ENCODE measurements at regions not wholly inside any gene's neighbourhood (a gene's known extent, or its start where the extent isn't known, plus 50 kb on each side); places are given as distances from the start of the nearest gene placed in this dataset.

GRCh38 chr3:193977622-193978021 lies 158.3 kb upstream of the HES1 start:
- Histone ChIP-seq H3K36me3 (ENCODE audit: control insufficient read depth, insufficient read depth, low read length) (no peaks in the 10 kb centered on the region), H3K9me3 (ENCODE audit: control insufficient read depth, low read length) (no peaks in the 10 kb centered on the region), H3K4me3 (ENCODE audit: extremely low read depth, insufficient read depth, low read length, poor library complexity, severe bottlenecking) (no peak overlapping the region), H3K27ac (ENCODE audit: low read depth, low read length, severe bottlenecking) (no peak overlapping the region), H3K4me1 (ENCODE audit: control insufficient read depth, insufficient read depth, low read length, poor library complexity, severe bottlenecking) (peaks cover 38% of the 10 kb centered on the region)
- WGBS, 2 experiments (ENCODE audit: insufficient coverage in 2 of 2) = 80 to 88% methylated on average over 1 to 3 of the region's 5 CpGs

DNA sequence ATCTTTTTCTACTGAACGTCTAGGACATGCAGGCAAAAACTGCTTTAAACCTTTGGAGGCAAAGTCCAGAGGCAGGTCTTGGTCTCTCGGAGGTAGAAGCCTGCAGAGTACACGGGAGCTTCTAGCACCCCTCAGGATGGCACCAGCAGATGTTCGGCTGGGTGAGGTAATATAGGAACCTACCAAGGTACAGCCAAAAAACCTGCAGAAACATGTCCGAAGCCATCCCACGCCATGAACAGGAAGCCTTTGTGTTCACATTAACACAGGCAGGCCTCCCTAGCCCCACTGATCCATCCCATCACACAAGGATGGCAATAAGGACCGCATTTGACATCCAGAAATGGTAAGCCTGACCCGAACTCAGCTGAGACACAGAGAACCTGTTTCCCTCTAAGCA lies 157.9 kb upstream of the HES1 start:
- H3K4me3 ChIP-seq (ENCODE audit: extremely low read depth, insufficient read depth, low read length, poor library complexity, severe bottlenecking) = no peak overlapping the region
- 91 to 98% methylated on average over 6 of the region's 8 CpGs for WGBS, 2 experiments (ENCODE audit: insufficient coverage in 2 of 2)
- H3K9me3 ChIP-seq (ENCODE audit: control insufficient read depth, low read length) = no peaks in the 10 kb centered on the region
- no peaks in the 10 kb centered on the region for H3K36me3 ChIP-seq (ENCODE audit: control insufficient read depth, insufficient read depth, low read length)
- H3K27ac ChIP-seq (ENCODE audit: low read depth, low read length, severe bottlenecking) = no peak overlapping the region
- H3K4me1 ChIP-seq (ENCODE audit: control insufficient read depth, insufficient read depth, low read length, poor library complexity, severe bottlenecking) = peaks cover 38% of the 10 kb centered on the region

- Histone ChIP-seq H3K36me3 (ENCODE audit: control insufficient read depth, insufficient read depth, low read length) (no peaks in the 10 kb centered on the region), H3K4me3 (ENCODE audit: extremely low read depth, insufficient read depth, low read length, poor library complexity, severe bottlenecking) (no peak overlapping the region), H3K27ac (ENCODE audit: low read depth, low read length, severe bottlenecking) (no peak overlapping the region), H3K9me3 (ENCODE audit: control insufficient read depth, low read length) (no peaks in the 10 kb centered on the region), H3K4me1 (ENCODE audit: control insufficient read depth, insufficient read depth, low read length, poor library complexity, severe bottlenecking) (peaks cover 33% of the 10 kb centered on the region)
- 95 to 96% methylated on average over 4 to 5 of the region's 6 CpGs for WGBS, 2 experiments (ENCODE audit: insufficient coverage in 2 of 2)
Observed at GRCh38 chr3:193978486-193978885, 157.5 kb upstream of the HES1 start.

- Histone ChIP-seq H3K4me1 (ENCODE audit: control insufficient read depth, insufficient read depth, low read length, poor library complexity, severe bottlenecking) (peaks cover 15% of the 10 kb centered on the region), H3K9me3 (ENCODE audit: control insufficient read depth, low read length) (no peaks in the 10 kb centered on the region), H3K27ac (ENCODE audit: low read depth, low read length, severe bottlenecking) (no peak overlapping the region), H3K36me3 (ENCODE audit: control insufficient read depth, insufficient read depth, low read length) (no peaks in the 10 kb centered on the region), H3K4me3 (ENCODE audit: extremely low read depth, insufficient read depth, low read length, poor library complexity, severe bottlenecking) (no peak overlapping the region)
- WGBS, 2 experiments (ENCODE audit: insufficient coverage in 2 of 2) = 96 to 100% methylated on average over 5 of the region's 7 CpGs
Observed at GRCh38 chr3:193980326-193980725, 155.6 kb upstream of the HES1 start.

GRCh38 chr3:193980905-193981304 lies 155.0 kb upstream of the HES1 start:
- 100% methylated on average over 1 of the region's 3 CpGs; no CpG with 5 or more reads in 1 of the 2 experiments for WGBS, 2 experiments (ENCODE audit: insufficient coverage in 2 of 2)

DNA sequence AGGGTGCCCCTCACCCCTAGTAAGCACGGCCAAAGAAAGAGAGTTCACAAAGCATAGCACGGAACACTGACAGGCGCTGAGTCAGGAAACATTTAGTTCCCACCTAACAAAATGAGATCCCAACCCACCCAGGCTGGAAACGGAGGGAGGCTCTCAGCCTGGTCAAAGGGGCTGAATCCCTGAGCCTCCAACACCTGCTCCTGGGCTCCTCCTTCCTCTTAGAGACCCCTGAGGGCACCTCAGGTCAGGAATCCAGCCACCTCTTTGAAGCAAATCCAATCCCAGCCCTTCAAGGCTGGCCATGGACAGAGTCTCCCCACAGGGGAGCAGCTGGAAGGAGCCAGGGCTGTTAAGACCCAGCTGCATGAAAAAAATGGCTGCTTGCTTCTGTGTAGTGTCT lies 154.4 kb upstream of the HES1 start:
- WGBS, 2 experiments (ENCODE audit: insufficient coverage in 2 of 2) = 70 to 100% methylated on average over 1 to 2 of the region's 4 CpGs
- Histone ChIP-seq H3K36me3 (ENCODE audit: control insufficient read depth, insufficient read depth, low read length) (no peaks in the 10 kb centered on the region), H3K4me3 (ENCODE audit: extremely low read depth, insufficient read depth, low read length, poor library complexity, severe bottlenecking) (no peak overlapping the region), H3K4me1 (ENCODE audit: control insufficient read depth, insufficient read depth, low read length, poor library complexity, severe bottlenecking) (peaks cover 8% of the 10 kb centered on the region), H3K9me3 (ENCODE audit: control insufficient read depth, low read length) (no peaks in the 10 kb centered on the region), H3K27ac (ENCODE audit: low read depth, low read length, severe bottlenecking) (no peak overlapping the region)

More at GRCh38 chr3:193980905-193981304, 155.0 kb upstream of the HES1 start:
- Histone ChIP-seq H3K4me1 (ENCODE audit: control insufficient read depth, insufficient read depth, low read length, poor library complexity, severe bottlenecking) (peaks cover 9% of the 10 kb centered on the region), H3K36me3 (ENCODE audit: control insufficient read depth, insufficient read depth, low read length) (no peaks in the 10 kb centered on the region), H3K9me3 (ENCODE audit: control insufficient read depth, low read length) (no peaks in the 10 kb centered on the region), H3K4me3 (ENCODE audit: extremely low read depth, insufficient read depth, low read length, poor library complexity, severe bottlenecking) (no peak overlapping the region), H3K27ac (ENCODE audit: low read depth, low read length, severe bottlenecking) (no peak overlapping the region)

GRCh38 chr3:193982258-193982659 lies 153.7 kb upstream of the HES1 start:
- peaks cover 5% of the 10 kb centered on the region for H3K4me1 ChIP-seq (ENCODE audit: control insufficient read depth, insufficient read depth, low read length, poor library complexity, severe bottlenecking)
- no peaks in the 10 kb centered on the region for H3K9me3 ChIP-seq (ENCODE audit: control insufficient read depth, low read length)
- WGBS, 2 experiments (ENCODE audit: insufficient coverage in 2 of 2) = 86 to 93% methylated on average over 11 of the region's 11 CpGs
- no peak overlapping the region for H3K27ac ChIP-seq (ENCODE audit: low read depth, low read length, severe bottlenecking)
- no peak overlapping the region for H3K4me3 ChIP-seq (ENCODE audit: extremely low read depth, insufficient read depth, low read length, poor library complexity, severe bottlenecking)
- H3K36me3 ChIP-seq (ENCODE audit: control insufficient read depth, insufficient read depth, low read length) = no peaks in the 10 kb centered on the region

GRCh38 chr3:193983846-193984818 lies 151.8 kb upstream of the HES1 start:
- Histone ChIP-seq H3K9me3 (ENCODE audit: control insufficient read depth, low read length) (no peaks in the 10 kb centered on the region), H3K36me3 (ENCODE audit: control insufficient read depth, insufficient read depth, low read length) (no peaks in the 10 kb centered on the region), H3K4me1 (ENCODE audit: control insufficient read depth, insufficient read depth, low read length, poor library complexity, severe bottlenecking) (no peaks in the 10 kb centered on the region), H3K27ac (ENCODE audit: low read depth, low read length, severe bottlenecking) (no peak overlapping the region), H3K4me3 (ENCODE audit: extremely low read depth, insufficient read depth, low read length, poor library complexity, severe bottlenecking) (no peak overlapping the region)
- 93 to 95% methylated on average over 5 to 7 of the region's 7 CpGs for WGBS, 2 experiments (ENCODE audit: insufficient coverage in 2 of 2)

DNA sequence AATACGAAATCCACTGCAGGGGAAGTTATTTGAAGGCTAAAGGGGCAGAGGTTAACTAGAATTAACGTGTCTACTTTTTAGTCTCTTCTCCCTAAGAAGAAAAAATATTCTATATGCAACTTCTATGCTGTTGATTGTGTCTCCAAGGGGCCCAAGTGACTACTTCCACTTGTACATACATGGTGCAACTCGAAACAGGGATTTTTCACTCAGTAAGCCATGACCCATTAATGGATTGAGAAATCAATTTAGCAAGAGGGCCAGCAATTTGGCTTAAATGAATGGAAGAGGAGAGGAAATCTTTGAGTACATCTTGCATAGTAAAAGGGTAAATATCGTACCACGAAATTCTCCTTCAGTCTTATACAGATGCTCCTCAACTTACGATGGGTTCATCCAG lies 151.1 kb upstream of the HES1 start:
- Histone ChIP-seq H3K4me3 (ENCODE audit: extremely low read depth, insufficient read depth, low read length, poor library complexity, severe bottlenecking) (no peak overlapping the region), H3K9me3 (ENCODE audit: control insufficient read depth, low read length) (peaks cover 4% of the 10 kb centered on the region), H3K4me1 (ENCODE audit: control insufficient read depth, insufficient read depth, low read length, poor library complexity, severe bottlenecking) (no peaks in the 10 kb centered on the region), H3K36me3 (ENCODE audit: control insufficient read depth, insufficient read depth, low read length) (no peaks in the 10 kb centered on the region), H3K27ac (ENCODE audit: low read depth, low read length, severe bottlenecking) (no peak overlapping the region)
- 94% methylated on average over 3 of the region's 6 CpGs; no CpG with 5 or more reads in 1 of the 2 experiments for WGBS, 2 experiments (ENCODE audit: insufficient coverage in 2 of 2)

DNA sequence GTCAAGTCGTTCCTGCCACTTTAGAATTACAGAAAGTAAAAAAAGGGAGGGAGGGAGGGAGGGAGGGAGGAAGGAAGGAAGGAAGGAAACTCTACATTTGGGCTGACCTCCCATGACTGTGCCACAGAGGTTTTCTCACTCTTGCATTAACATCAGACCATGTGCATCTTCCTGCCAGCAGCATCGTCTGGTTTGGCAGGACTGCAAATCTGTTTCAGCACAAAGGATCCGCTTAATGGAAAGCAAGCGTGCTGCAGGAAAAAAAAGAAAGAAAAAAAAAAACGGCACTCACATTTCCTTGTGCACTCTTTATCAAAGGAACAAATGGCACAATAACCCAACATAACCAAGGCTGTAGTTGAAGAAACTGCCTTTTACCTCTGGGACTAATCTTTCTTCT lies 148.8 kb upstream of the HES1 start:
- Histone ChIP-seq H3K4me1 (ENCODE audit: control insufficient read depth, insufficient read depth, low read length, poor library complexity, severe bottlenecking) (no peaks in the 10 kb centered on the region), H3K27ac (ENCODE audit: low read depth, low read length, severe bottlenecking) (no peak overlapping the region), H3K4me3 (ENCODE audit: extremely low read depth, insufficient read depth, low read length, poor library complexity, severe bottlenecking) (no peak overlapping the region), H3K9me3 (ENCODE audit: control insufficient read depth, low read length) (peaks cover 8% of the 10 kb centered on the region), H3K36me3 (ENCODE audit: control insufficient read depth, insufficient read depth, low read length) (no peaks in the 10 kb centered on the region)
- WGBS, 2 experiments (ENCODE audit: insufficient coverage in 2 of 2) = 85% methylated on average over 4 of the region's 5 CpGs; no CpG with 5 or more reads in 1 of the 2 experiments

- no peak overlapping the region for H3K27ac ChIP-seq (ENCODE audit: low read depth, low read length, severe bottlenecking)
Observed at GRCh38 chr3:193989186-193989585, 146.8 kb upstream of the HES1 start.

More at GRCh38 chr3:193989186-193989585, 146.8 kb upstream of the HES1 start:
- peaks cover 8% of the 10 kb centered on the region for H3K9me3 ChIP-seq (ENCODE audit: control insufficient read depth, low read length)
- H3K4me3 ChIP-seq (ENCODE audit: extremely low read depth, insufficient read depth, low read length, poor library complexity, severe bottlenecking) = no peak overlapping the region
- H3K36me3 ChIP-seq (ENCODE audit: control insufficient read depth, insufficient read depth, low read length) = no peaks in the 10 kb centered on the region
- no CpG with 5 or more reads among the region's 1 CpG for WGBS, 2 experiments (ENCODE audit: insufficient coverage in 2 of 2)
- no peaks in the 10 kb centered on the region for H3K4me1 ChIP-seq (ENCODE audit: control insufficient read depth, insufficient read depth, low read length, poor library complexity, severe bottlenecking)

Data from mesodermal cell (in vitro differentiated cells).